ENCODE measurements at regions not wholly inside any gene's neighbourhood (a gene's known extent, or its start where the extent isn't known, plus 50 kb on each side); places are given as distances from the start of the nearest gene placed in this dataset.
"Not testable (repeated sequence)": the region's sequence is repeated elsewhere in the genome, so short reads cannot be mapped to it uniquely, and the experiment has no call there.

- DNase-seq: no peak
These were observed 188.6 kb downstream of the CARTPT start for GRCh38 chr5:71907608-71908145.

GRCh38 chr5:71910741-71911140, 191.7 kb downstream of the CARTPT start:
- no peak for DNase-seq

GRCh38 chr5:71912021-71912420, 192.9 kb downstream of the CARTPT start:
- no peak for DNase-seq

GRCh38 chr5:71914281-71914680, 193.0 kb upstream of the MAP1B start:
- DNase-seq: no peak

- no peak for DNase-seq
These were observed 184.6 kb upstream of the MAP1B start for GRCh38 chr5:71922584-71923106.

- DNase-seq: no peak
These were observed 183.5 kb upstream of the MAP1B start for GRCh38 chr5:71923755-71924154.

GRCh38 chr5:71924325-71924724, 182.9 kb upstream of the MAP1B start:
- no peak for DNase-seq

GRCh38 chr5:71924980-71925379, 182.3 kb upstream of the MAP1B start:
- DNase-seq: no peak

GRCh38 chr5:71925608-71926091, 181.6 kb upstream of the MAP1B start:
- no peak for DNase-seq

GRCh38 chr5:71929003-71929402, 178.3 kb upstream of the MAP1B start:
- DNase-seq: no peak

GRCh38 chr5:71930554-71930953, 176.7 kb upstream of the MAP1B start:
- not testable (repeated sequence) for DNase-seq

- DNase-seq: no peak
These were observed 175.1 kb upstream of the MAP1B start for GRCh38 chr5:71932131-71932654.

- DNase-seq: no peak
These were observed 174.5 kb upstream of the MAP1B start for GRCh38 chr5:71932655-71933338.

GRCh38 chr5:71934322-71934721, 173.0 kb upstream of the MAP1B start:
- DNase-seq: no peak

- DNase-seq: no peak
These were observed 169.2 kb upstream of the MAP1B start for GRCh38 chr5:71937921-71938698.

- DNase-seq: no peak
These were observed 168.4 kb upstream of the MAP1B start for GRCh38 chr5:71938895-71939294.

GRCh38 chr5:71939452-71940230, 167.6 kb upstream of the MAP1B start:
- DNase-seq: no peak

- DNase-seq: no peak
These were observed 163.4 kb upstream of the MAP1B start for GRCh38 chr5:71943874-71944273.

- DNase-seq: no peak
These were observed 161.8 kb upstream of the MAP1B start for GRCh38 chr5:71945436-71945835.

- no peak for DNase-seq
These were observed 160.8 kb upstream of the MAP1B start for GRCh38 chr5:71946343-71947030.

GRCh38 chr5:71948206-71948605, 159.1 kb upstream of the MAP1B start:
- DNase-seq: no peak

- no peak for DNase-seq
These were observed 157.5 kb upstream of the MAP1B start for GRCh38 chr5:71949772-71950171.
